COLO829 (cell line): ENCODE measurements at regions not wholly inside any gene's neighbourhood (a gene's known extent, or its start where the extent isn't known, plus 50 kb on each side); places are given as distances from the start of the nearest gene placed in this dataset.

Source experiments
- DNase-seq: peaks from one replicate; pipeline ENCODE4 v3.0.0; 2012; ENCODE audit warnings: low spot score

DNA sequence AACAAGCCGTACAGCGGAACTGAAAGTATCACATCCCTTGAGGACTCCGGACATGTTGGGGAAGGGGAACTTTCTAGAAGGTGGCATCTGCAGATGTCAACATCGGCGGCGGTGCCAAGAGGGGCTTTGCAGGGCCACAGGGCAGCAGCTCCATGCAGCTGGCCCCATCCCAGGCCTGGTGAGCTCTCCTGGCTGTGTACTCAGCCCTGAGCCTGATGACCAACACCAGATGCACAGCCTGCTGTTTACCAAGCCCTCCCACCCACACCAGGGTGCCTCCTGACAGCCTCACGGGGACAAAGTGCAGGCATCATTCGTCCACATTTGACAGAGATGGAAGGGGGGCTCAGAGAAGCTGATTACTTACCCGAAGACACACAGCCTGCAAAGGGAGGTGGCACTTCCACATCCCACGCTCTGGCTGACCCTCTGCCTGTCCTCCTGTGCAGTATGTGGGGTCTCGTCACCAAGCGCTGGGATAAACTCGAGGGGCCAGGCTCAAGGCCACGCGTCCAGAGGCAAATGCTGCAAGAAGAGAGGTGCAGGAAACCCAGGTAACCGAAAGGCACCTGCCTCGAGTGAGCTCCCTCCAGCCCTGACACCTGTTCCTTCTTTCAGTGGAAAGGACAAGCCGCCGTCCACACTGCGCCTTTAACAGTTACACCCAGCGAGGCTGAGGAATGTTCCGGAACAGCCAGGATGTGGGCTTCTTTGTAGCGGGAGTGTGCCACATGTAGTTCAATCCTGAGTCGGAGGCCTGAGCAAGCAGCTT is 69.0 kb upstream of the ASAP2 start:
- no peak for DNase-seq

DNA sequence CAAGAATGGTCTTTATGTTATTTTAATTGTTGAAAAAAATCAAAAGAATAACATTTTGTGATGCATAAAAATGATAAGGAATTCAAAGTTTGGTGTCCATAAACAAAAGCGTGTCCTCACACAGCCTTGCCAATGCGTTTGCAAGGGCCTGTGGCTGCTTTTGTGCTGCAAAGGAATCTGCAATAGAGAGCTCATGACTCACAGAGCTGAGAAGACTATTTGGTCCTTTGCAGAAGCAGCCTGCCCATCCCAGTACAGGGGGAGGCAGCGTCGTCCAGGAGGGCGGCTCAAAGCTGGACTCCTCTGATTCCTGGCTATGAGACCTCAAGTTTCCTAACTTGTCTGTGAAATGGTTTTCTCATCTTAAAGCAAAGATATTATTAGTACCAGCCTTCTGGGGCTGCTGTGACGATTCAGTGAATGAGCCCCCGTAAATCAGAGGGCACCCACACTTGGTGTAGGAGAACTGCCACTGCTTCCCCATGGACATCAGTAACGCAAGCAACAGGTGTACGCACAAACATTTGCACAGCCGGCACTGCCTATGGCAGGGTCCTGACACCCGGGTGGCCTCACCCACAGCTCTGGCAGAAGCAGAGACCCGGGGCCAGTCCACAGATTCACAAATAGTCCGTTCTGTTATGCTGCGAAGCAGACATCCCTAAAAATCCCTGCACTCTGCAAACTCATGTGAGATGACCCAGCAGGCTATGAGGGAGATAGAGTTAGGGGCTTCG is 70.6 kb upstream of the ASAP2 start:
- DNase-seq: no peak

GRCh38 chr2:9127316-9127715 is 79.3 kb upstream of the ASAP2 start:
- no peak for DNase-seq

- no peak for DNase-seq
Measured at GRCh38 chr2:9126540-9126939, 80.1 kb upstream of the ASAP2 start.

- DNase-seq: no peak
Measured at GRCh38 chr2:9124231-9124741, 82.3 kb upstream of the ASAP2 start.

GRCh38 chr2:9123069-9123468 is 83.5 kb upstream of the ASAP2 start:
- DNase-seq: no peak

DNA sequence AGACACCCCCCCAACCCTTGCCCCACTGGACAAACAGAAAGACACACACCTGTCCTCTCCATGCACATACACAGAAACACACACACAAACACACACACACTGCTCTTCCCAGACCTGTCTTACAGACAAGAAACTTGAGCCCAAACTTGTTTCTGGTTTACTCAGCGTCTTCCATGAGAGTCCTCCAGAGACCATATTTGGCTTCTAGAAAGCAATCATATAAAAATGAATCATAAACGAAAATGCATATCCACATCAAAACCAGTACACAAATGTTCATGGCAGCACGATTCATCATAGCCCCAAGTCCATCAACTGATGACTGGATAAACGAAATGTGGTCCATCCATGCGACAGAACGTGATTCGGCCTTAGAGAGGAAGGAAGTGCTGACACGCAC is 84.2 kb upstream of the ASAP2 start:
- DNase-seq: no peak

DNA sequence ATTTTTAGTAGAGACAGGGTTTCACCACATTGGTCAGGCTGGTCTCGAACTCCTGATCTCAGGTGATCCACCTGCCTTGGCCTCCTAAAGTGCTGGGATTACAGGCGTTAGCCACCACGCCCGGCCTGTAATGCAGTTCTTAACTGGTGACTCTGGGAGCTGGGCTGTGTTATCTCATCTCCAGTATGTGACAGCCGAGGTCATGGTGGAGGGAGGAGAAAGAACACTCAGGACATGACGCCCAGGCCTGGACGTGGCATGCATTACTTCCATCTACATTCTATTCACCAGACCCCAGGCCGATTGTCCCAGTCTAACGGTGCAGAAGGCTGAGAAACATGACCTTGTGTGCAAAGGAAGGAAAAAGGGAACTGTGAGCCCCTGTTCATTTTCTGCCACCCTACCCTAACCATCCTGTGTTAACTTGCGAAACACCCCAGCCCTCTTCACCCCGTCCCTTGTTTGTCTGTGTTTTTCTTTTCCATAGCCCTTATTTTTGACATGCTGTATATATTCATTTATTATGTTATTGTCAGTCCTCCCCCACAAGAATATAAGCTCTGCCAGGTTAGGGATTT is 88.1 kb upstream of the ASAP2 start:
- DNase-seq: no peak

GRCh38 chr2:9115229-9115628 is 91.4 kb upstream of the ASAP2 start:
- DNase-seq: no peak

DNA sequence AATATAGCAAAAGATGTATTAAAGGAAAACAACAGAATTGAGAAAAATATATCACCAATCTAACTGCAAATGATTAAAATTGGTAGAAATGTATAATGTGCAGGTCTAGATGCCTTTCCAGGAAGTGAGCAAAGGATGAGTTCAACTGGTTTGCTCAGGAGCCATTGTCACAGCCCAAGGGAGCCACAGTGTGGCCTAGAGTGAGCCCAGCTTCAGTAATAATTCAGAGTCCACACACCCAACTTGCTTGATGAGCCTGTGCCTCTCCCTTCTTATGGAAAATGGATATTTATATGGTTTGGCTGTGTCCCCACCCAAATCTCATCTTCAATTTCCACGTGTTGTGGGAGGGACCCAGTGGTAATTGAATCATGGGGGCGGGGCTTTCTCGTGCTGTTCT is 92.2 kb upstream of the ASAP2 start:
- no peak for DNase-seq

- no peak for DNase-seq
Measured at GRCh38 chr2:9113916-9114315, 92.7 kb upstream of the ASAP2 start.

- DNase-seq: no peak
Measured at GRCh38 chr2:9113262-9113661, 93.3 kb upstream of the ASAP2 start.

- DNase-seq: no peak
Measured at GRCh38 chr2:9112079-9112721, 94.4 kb upstream of the ASAP2 start.

DNA sequence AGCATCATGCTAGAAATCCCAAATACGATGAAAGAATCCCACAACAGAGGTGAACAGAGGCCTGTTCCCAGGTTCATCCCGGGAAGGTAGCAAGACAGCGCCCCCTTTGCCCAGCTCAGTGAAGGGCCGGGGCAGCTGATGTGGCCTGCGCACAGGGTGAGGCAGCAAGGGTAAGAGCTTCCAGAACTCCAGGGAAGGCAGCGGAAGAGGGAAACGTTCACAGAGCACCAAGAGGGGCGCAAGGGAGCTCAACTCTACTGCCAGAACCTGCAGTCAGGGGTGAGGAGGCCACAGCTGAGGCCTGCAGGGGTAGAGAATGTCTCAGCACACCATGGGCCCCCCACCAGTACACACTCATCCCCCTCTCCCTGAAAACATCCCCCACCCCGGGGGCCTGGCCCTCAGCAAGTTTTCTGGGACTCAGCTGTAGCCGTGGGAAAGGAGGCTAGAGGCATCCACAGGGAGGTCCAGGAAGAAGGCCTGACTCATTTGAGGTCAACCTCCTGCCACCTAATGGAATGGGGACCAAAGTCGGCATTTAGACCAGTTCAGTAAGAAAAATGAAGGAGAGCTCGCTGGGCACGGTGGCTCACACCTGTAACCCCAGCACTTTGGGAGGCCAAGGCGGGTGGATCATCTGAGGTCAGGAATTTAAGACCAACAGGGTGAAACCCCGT is 95.6 kb upstream of the ASAP2 start:
- no peak for DNase-seq

DNA sequence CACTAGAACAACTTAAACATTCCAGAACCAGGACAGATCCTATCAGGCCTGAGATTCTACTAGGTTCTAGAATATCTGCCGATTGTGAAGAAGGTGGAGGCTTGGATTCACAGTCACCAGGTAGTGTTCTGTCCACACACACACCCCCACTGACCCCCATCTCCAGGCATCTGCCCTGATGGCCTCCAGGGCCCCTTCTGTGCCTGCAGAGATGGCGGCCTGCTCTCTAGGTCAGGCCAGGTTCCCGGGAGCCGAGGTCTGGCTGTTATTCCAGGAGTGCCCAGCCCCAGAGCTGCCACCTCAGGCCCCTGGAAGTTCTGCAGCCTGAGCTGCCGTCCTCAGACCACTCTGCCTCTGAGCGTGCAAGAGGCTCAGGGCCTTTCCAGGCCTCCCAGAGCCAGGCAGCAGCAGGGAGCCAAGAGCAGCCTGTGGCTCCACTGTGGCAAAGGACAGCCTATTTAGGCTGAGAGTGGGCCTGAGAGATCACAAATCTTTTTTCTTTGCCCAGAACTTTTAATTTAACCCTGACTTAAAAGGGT is 96.2 kb upstream of the ASAP2 start:
- no peak for DNase-seq

DNA sequence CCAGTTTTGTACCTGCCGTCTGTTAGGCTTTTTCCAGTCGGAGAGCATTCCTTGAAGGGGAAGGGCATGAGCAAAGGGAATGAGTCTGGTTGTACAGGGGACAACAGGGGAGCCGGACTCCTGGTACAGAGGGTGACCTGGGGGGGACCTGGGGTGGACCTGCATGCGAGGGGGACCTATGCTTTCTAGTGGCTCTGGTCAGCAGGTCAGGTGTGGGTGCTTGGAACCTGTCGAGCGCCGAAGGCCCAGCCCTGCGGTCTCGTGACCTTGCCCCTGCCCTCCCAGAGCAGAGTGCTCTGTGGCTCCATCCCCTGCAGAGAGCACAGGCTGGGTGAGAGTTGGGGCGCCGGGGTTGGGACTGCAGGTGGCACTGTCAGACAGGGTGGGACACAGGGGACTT is 96.7 kb upstream of the ASAP2 start:
- no peak for DNase-seq

DNA sequence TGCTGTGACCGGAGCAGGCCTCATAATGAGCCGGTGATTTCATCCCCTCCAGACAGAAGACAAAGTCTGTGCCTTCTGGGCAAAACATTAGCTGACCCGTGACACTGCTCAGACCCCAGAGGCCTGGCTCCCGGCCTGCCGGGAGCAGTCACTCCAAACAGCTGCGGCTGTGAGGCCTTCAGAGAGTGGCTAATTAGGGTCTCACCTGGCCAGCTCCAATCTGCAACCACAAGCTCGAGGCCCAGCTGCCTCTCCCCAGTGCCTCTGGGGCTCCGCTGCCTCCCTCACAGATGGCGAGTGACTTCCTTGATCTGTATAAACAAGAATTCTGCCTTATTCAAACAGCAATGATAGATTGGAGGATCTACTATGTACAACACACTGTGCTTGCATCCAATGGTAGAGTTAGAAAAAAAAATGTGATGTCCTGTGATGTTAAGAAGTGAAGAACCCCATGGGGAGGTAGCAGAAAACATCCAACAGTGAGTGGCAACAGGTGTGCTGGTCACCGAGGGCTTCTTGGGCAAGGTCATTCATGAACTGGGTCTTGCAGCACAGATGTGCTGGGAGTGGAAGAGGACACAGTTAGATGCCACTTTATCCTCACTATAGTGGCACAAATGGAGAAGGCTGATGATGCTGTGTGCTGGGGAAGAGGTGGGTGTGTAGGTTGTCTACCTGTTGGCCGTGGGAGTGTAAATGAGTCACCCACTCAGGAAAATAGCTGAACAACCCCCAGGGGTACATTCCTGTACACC is 98.2 kb upstream of the ASAP2 start:
- no peak for DNase-seq

DNA sequence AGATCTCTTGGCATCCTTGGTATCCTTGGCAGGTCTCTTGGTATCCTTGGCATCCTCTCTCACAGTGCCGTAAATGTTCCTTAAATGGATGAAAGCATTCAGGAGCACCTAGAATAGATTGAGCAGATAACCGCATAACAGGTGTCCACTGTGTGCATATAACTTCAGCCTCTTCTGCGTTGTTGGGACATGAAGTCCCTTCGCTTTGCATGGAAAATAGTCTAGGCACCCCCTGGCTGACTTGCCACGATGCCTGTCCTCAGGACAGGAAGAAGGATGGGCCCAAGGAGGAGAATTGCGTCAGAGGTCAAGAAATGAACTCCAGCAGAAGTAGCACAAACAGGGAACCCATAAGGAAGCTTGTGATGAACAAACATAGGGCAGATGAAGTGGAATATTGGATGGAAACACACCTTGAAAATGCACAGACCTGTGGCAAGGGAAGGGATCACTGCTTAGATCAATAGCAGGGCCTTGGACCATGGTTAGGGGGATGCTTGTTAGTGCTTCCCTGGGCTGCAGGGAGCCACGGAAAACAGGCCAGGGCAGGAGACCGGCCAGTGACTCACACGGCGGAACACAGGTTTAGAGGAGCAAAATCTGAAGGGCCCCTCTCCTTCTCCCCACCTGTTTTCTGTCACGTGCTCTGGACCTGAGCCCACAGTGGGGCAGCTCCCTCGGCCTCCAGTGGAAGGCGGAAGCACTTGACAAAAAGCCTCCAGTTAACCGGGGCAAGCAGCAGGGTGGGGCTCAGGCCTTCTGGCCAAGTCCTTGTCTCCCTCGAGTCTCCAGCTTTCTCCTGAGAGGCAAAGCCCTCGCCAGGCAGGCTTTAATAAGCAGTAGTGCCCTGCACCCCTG is 99.2 kb upstream of the ASAP2 start:
- no peak for DNase-seq

DNA sequence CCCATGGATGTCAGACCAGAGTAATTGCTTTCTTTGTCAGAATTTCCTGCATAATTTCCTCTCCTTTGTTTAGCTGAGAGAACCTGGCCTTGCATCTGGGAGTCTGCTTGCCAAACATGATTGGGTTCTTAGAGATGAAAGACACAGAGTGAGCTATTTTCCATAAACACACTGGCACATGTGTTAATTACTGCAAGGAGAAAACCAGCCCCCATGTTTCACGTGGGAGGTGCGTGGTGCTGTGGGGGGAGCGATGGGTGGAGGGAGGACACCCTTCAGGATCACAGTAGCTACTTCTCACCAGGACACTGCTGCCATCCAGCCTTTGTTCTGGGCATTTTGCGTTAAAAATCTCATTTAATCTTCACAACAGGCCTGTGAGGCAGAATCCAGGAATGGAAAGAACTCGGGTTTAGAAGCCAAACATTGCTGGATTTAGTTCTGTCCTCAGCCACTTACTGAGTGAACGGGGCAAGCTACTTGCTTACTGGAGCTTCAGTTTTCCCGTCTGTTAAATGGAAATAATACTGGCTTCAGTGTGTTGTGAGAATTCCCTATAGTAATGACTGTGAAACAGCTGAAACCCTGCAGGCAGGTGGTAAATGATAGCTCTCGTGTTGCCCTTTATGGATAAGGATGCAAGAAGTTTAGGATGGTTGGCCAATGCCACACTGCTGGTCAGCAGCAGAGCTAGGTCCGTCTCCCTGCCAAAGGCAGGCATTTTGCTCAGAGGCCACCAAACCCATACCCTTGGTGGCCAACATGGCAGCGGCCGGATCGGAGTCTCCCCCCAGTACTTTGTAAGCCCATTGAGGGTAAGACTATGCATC is 100.1 kb upstream of the ASAP2 start:
- no peak for DNase-seq
